ENCODE measurements at regions not wholly inside any gene's neighbourhood (a gene's known extent, or its start where the extent isn't known, plus 50 kb on each side); places are given as distances from the start of the nearest gene placed in this dataset.

GRCh38 chr6:50361641-50362331 lies 312.1 kb upstream of the DEFB112 start:
- no peak for TF ChIP-seq EZH2phosphoT487 (IDR thresholded peaks at IDR 0.05)
- TF ChIP-seq CTCF (IDR thresholded peaks at IDR 0.05), result no peak
- no peak for TF ChIP-seq EZH2 (IDR thresholded peaks at IDR 0.05)

Measured in neural progenitor cell (in vitro differentiated cells).